Omental fat pad (tissue), 3 donors: ENCODE measurements at regions not wholly inside any gene's neighbourhood (a gene's known extent, or its start where the extent isn't known, plus 50 kb on each side); places are given as distances from the start of the nearest gene placed in this dataset.

ENCODE experiments used
- ATAC-seq: fragments of 150-250 bp; one replicate; pipeline ENCODE4 v1.9.1; 2016; ENCODE audit warnings: mild to moderate bottlenecking, moderate library complexity; ENCODE audit not compliant: low FRiP score
- DNase-seq: peaks from one replicate; pipeline ENCODE4 v3.0.0-alpha.2; 2019; ENCODE audit warnings: low spot score
- CTCF ChIP-seq, 3 donors: fragments of 450-650 bp; IDR thresholded peaks; one replicate each; pipeline ENCODE4 v1.5.1; 2016 to 2017; ENCODE audit warnings: antibody characterized with exemption in 3 of 3, mild to moderate bottlenecking in 3 of 3, moderate library complexity in 2 of 3

GRCh38 chr5:145062280-145063062 lies 772.7 kb downstream of the PRELID2 start:
- no peak for ATAC-seq
- TF ChIP-seq CTCF (IDR thresholded peaks at IDR 0.05) = no peak
- DNase-seq = no peak

GRCh38 chr5:145056800-145057199 lies 778.3 kb downstream of the PRELID2 start:
- ATAC-seq (no peak), DNase-seq (no peak)
- TF ChIP-seq CTCF (IDR thresholded peaks at IDR 0.05) = no peak

GRCh38 chr5:145050181-145050580 lies 785.0 kb downstream of the PRELID2 start:
- DNase-seq (no peak), ATAC-seq (no peak)
- no peak for TF ChIP-seq CTCF (IDR thresholded peaks at IDR 0.05)

- DNase-seq (no peak), ATAC-seq (no peak)
Measured at GRCh38 chr5:145044970-145045369, 790.2 kb downstream of the PRELID2 start.

DNA sequence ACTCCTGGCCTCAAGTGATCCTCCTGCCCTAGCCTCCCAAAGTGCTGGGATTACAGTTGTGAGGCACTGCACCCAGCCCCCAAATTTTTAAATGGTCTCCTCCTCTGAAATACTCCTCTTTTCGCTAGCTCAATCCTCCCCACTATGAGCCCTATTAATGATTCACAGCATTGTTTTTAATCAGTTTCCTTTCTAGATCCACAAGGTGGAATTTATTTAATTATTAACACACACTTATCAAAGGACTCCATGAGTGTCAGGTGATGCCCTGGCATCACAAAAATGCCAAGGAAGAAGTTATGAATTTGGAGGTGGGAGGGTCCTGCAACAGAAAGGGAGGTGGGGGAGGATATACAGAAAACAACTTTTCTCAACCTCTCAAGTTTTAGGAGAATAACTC lies 806.5 kb downstream of the PRELID2 start:
- DNase-seq = no peak
- no peak for ATAC-seq
- no peak for TF ChIP-seq CTCF (IDR thresholded peaks at IDR 0.05)

More at GRCh38 chr5:145044970-145045369, 790.2 kb downstream of the PRELID2 start:
- TF ChIP-seq CTCF (IDR thresholded peaks at IDR 0.05) = no peak

GRCh38 chr5:145027286-145027685 lies 807.9 kb downstream of the PRELID2 start:
- TF ChIP-seq CTCF (IDR thresholded peaks at IDR 0.05) = no peak
- ATAC-seq (no peak), DNase-seq (no peak)

GRCh38 chr5:145025775-145026174 lies 809.4 kb downstream of the PRELID2 start:
- no peak for TF ChIP-seq CTCF (IDR thresholded peaks at IDR 0.05)
- DNase-seq (no peak), ATAC-seq (no peak)
